Tibial artery (tissue), 4 donors: ENCODE measurements at regions not wholly inside any gene's neighbourhood (a gene's known extent, or its start where the extent isn't known, plus 50 kb on each side); places are given as distances from the start of the nearest gene placed in this dataset.

ENCODE experiments used
- DNase-seq, 2 donors: peaks; one replicate each; pipeline ENCODE4 v3.0.0-alpha.2; 2019
- H3K27ac ChIP-seq, 2 donors: fragments of 200-600 bp; sonication (generic) in 1 of 2; 1 replicate in 1 of 2; 2 replicates in 1 of 2; pipeline ENCODE4 v1.5.1; 2018 to 2019; ENCODE audit warnings: mild to moderate bottlenecking in 1 of 2
- H3K27me3 ChIP-seq, 2 donors: fragments of 200-600 bp; sonication (generic) in 1 of 2; one replicate each; pipeline versions ENCODE4 v1.5.1 to v1.6.0; 2016 to 2019
- H3K36me3 ChIP-seq, 3 donors: fragments of 200-600 bp; sonication (generic) in 2 of 3; one replicate each; pipeline ENCODE4 v1.5.1; 2016 to 2019; ENCODE audit warnings: mild to moderate bottlenecking in 2 of 3
- H3K4me1 ChIP-seq, 4 donors: fragments of 200-600 bp; sonication (generic) in 2 of 4; 1 replicate in 3 of 4; 2 replicates in 1 of 4; pipeline ENCODE4 v1.5.1; 2016 to 2019
- H3K4me3 ChIP-seq, 2 donors: fragments of 200-600 bp; sonication (generic) in 1 of 2; 1 replicate in 1 of 2; 2 replicates in 1 of 2; pipeline ENCODE4 v1.5.1; 2018 to 2019; ENCODE audit warnings: mild to moderate bottlenecking in 2 of 2
- H3K9me3 ChIP-seq, 3 donors: fragments of 200-600 bp; sonication (generic) in 1 of 3; one replicate each; pipeline ENCODE4 v1.5.1; 2016 to 2019
- intact Hi-C: fragments of 100-400 bp; cut with DNase I; formaldehyde crosslinking; loops from one replicate; pipeline ENCODE4 v1.15.0; 2023; ENCODE audit warnings: low total_unique reads
- TF ChIP-seq, protein P1 (sequence below), 2 experiments: fragments of 200-600 bp in 1 of 2; fragments of 450-650 bp in 1 of 2; IDR thresholded peaks; one replicate each; pipeline ENCODE4 v1.5.1; 2017 to 2019; ENCODE audit warnings: antibody characterized with exemption in 2 of 2, mild to moderate bottlenecking in 1 of 2, moderate library complexity in 1 of 2

DNA sequence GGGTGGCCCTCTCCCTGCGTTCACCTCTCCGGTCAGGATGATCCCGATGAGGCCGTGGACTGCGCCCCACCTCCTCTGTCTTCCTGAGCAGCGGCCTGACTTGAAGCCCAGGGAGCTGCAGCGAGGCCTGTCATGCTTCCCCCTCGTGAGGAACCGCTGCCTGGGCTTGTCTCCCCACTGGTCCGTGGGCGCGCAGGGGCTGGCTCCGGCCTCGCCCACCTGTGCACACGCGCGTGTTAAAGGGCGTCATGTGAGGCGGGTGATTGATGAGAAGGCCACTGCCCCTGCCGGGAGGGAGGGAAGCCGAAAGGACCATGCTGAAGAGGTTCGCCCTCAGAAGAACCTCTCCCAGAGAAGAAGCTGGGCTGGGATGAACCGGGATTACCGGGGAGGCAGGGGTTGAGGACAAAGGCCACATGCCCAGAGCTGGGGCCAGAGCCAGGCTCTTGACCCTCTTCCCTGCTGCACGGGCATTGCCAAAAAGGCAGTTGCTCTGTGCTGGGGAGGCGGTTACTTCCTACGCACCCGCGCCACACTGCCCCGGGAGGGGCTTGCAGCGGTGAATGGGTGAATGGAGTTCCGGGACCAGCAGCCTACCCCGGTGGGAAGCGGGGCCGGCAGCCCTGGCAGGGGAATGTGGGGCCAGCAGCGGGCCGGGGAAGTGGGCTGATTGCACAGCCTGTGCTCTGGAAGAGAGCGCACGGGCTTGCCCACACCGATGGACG, 85.9 kb upstream of the GSE1 start:
- DNase-seq: no peak
- H3K4me1 ChIP-seq: peaks cover 0 to 33% (median 27%) of the 10 kb centered on the region in 4 donors
- TF ChIP-seq, protein P1, sequence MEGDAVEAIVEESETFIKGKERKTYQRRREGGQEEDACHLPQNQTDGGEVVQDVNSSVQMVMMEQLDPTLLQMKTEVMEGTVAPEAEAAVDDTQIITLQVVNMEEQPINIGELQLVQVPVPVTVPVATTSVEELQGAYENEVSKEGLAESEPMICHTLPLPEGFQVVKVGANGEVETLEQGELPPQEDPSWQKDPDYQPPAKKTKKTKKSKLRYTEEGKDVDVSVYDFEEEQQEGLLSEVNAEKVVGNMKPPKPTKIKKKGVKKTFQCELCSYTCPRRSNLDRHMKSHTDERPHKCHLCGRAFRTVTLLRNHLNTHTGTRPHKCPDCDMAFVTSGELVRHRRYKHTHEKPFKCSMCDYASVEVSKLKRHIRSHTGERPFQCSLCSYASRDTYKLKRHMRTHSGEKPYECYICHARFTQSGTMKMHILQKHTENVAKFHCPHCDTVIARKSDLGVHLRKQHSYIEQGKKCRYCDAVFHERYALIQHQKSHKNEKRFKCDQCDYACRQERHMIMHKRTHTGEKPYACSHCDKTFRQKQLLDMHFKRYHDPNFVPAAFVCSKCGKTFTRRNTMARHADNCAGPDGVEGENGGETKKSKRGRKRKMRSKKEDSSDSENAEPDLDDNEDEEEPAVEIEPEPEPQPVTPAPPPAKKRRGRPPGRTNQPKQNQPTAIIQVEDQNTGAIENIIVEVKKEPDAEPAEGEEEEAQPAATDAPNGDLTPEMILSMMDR (IDR thresholded peaks at IDR 0.05): no peak
- H3K27ac ChIP-seq: no peak overlapping the region
- no peaks in the 10 kb centered on the region for H3K9me3 ChIP-seq
- H3K27me3 ChIP-seq: no peaks in the 10 kb centered on the region
- intact Hi-C loops: no loop called here
- H3K36me3 ChIP-seq: no peaks in the 10 kb centered on the region
- no peak overlapping the region for H3K4me3 ChIP-seq

DNA sequence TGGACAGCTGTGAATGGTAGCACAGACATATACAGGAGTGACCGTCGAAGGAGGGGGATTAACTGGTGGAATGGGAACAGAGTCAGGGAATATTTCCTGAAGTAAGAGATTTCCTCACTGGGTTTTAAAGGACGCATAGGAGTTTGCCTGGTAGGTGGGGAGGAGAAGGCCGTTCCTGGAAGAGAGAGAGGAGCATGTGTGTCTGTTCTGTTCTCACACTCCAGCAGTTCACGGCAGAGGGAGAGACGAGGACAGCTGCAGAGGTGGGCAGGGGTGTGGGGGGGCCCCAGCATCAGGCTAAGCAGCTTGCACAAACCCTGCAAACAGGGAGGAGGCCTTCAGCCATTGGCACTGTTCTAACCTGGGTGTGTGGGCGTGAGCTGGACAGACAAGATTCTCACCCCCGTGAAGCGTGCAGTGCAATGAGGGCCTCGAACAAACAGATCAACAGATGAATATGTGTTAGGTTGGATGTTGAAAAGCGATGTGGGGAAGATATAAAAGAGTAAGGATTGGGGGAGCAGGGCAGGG, 85.3 kb upstream of the GSE1 start:
- Histone ChIP-seq H3K9me3 (no peaks in the 10 kb centered on the region), H3K27me3 (no peaks in the 10 kb centered on the region), H3K4me3 (no peak overlapping the region), H3K4me1 (peaks cover 0 to 26% (median 22%) of the 10 kb centered on the region in 4 donors), H3K27ac (no peak overlapping the region), H3K36me3 (no peaks in the 10 kb centered on the region)
- intact Hi-C loops: no loop called here
- TF ChIP-seq, protein P1 (IDR thresholded peaks at IDR 0.05): no peak
- DNase-seq: no peak

DNA sequence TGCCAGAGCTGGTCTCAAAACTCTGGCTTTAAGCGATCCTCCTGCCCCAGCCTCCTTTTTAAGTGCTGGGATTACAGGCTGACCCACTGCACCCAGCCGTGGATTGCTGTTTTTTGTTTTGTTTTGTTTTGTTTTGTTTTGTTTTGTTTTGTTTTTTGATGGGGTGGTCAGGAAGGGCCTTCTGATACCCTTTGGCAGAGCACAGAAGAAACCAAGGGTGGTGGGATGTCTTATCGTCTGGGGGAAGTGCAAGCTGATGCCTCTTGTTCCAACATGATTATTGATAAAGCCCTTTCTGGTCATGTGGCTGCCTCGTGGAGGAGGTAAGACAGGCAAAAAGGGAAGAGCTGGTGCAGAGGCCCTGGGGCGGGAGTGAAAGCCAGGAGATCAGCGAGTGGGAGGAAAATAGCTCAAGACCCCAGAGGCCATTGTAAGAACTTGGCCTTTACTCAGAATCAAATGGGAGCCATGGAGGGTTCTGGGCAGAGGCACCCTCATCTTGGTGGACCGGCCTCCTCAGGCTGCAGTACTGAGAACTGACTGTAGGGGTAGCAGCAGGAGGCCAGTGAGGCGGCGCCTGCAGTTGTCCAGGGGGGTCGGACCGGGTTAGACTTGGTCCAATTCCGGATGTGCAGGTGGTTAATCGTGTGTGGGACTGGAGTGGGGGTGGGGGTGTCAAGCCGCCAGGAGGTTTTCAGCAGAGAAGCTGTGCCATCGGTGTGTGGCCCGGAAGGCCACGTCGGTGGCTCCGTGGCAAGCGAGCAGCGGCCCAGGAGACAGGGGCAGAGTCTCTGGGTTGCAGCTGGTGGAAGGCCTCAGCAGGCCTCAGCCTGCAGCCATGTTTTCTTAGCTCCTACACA, 84.4 kb upstream of the GSE1 start:
- Histone ChIP-seq H3K4me1 (peaks cover 0 to 17% (median 13%) of the 10 kb centered on the region in 4 donors), H3K4me3 (no peak overlapping the region), H3K27ac (no peak overlapping the region), H3K27me3 (no peaks in the 10 kb centered on the region), H3K36me3 (no peaks in the 10 kb centered on the region), H3K9me3 (no peaks in the 10 kb centered on the region)
- TF ChIP-seq, protein P1 (IDR thresholded peaks at IDR 0.05): peak; percentile 13 to 36
- no peak for DNase-seq
- intact Hi-C loops: no loop called here

DNA sequence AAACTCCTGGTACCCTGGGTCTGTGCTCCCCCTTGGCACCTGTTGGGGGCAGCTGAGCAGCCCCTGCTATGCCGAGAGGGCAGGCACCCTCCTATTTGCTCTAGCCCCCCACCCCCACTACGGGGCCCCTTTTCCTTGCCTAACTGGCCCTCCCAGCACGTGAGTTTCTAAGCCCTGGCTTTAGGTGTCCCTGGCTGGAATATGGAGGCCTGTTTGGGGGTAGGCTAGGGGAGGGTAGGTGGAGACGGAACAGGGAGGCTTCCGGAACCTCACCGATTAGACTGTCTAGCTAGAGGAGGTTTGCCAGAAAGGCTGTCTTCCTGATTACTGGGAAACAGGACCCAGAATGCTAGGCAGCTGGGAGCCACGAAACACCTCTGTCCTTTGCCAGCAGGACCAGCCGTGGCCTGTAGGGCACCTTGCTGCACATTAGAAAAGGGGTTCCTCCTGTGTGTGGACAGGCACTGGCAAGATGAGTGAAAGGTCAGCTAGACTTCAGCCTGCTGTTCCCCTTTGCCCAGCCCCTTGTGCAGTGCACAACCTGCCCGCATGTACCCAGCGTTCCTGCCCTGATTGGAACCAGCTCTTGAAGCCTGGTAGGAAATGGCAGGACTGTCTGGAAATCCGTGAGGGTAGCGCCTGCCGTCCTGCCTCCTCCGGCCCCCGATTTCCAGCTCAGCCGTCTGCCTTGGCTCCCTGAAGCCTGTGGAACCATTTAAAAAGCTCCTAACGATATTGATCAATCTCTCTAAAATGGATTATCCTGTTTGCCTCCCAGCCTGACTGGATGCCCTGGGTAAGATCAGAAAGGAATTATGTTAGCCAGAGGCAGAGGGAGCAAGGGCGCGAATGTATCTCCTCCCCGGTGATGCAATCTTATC, 83.4 kb upstream of the GSE1 start:
- peaks cover 0 to 7% (median 4%) of the 10 kb centered on the region in 4 donors for H3K4me1 ChIP-seq
- H3K27me3 ChIP-seq: no peaks in the 10 kb centered on the region
- TF ChIP-seq, protein P1 (IDR thresholded peaks at IDR 0.05): no peak
- H3K9me3 ChIP-seq: no peaks in the 10 kb centered on the region
- H3K36me3 ChIP-seq: no peaks in the 10 kb centered on the region
- H3K27ac ChIP-seq: no peak overlapping the region
- DNase-seq: no peak
- no peak overlapping the region for H3K4me3 ChIP-seq
- intact Hi-C loops: no loop called here

GRCh38 chr16:85530370-85530739, 82.8 kb upstream of the GSE1 start:
- TF ChIP-seq, protein P1 (IDR thresholded peaks at IDR 0.05): no peak
- no peak for DNase-seq
- Histone ChIP-seq H3K4me1 (peaks cover 0 to 4% (median under 1%) of the 10 kb centered on the region in 4 donors), H3K9me3 (no peaks in the 10 kb centered on the region), H3K4me3 (no peak overlapping the region), H3K36me3 (no peaks in the 10 kb centered on the region), H3K27me3 (no peaks in the 10 kb centered on the region), H3K27ac (no peak overlapping the region)
- intact Hi-C loops: no loop called here
